HepG2 (cell line): ENCODE measurements at regions not wholly inside any gene's neighbourhood (a gene's known extent, or its start where the extent isn't known, plus 50 kb on each side); places are given as distances from the start of the nearest gene placed in this dataset.

Source experiments
- ATAC-seq: fragments of 200-7000 bp; cut with Tn5 transposase; 3 replicates; pipeline ENCODE4 v1.9.1; 2020; ENCODE audit warnings: mild to moderate bottlenecking, moderate library complexity
- BruUV-seq: library from RNA; stranded (reverse); fragments of 400-500 nt; replicated peaks from 2 replicates; lab custom pipeline; 2021; lab: Mats Ljungman, UMichigan
- CTCF ChIA-PET: fragments of 300-600 bp; formaldehyde crosslinking; extraction: SDS; loops from one replicate; lab custom pipeline; 2021; ENCODE audit warnings: low total read pairs, inconsistent platforms, low intra/inter-chr PET ratio; lab: Yijun Ruan, JAX
- POLR2A ChIA-PET: fragments of 350-600 bp; sonication (Branson Sonifier 250); formaldehyde crosslinking; loops from one replicate; lab custom pipeline; 2020; ENCODE audit warnings: antibody characterized with exemption, inconsistent platforms; lab: Yijun Ruan, JAX
- DNase-seq: peaks from one replicate; pipeline ENCODE4 v3.0.0-alpha.2; 2015; ENCODE audit warnings: low spot score
- FAIRE-seq: peaks from 3 replicates; lab custom pipeline; 2011; peaks lifted over from hg19 to GRCh38; lab: Jason Lieb, UNC
- H2AFZ ChIP-seq: one replicate; pipeline ENCODE4 v1.6.1; 2011; ENCODE audit warnings: low read length, inconsistent platforms
- H3K27ac ChIP-seq: fragments of 300-600 bp; 3 replicates; pipeline ENCODE4 v1.8.0; 2011; ENCODE audit warnings: mixed run types, mild to moderate bottlenecking, mixed read lengths, low read length, inconsistent platforms; ENCODE audit not compliant: insufficient read depth; ENCODE audit errors: extremely low read length
- H3K27me3 ChIP-seq, 2 experiments: fragments of 200-600 bp in 1 of 2; 2 replicates in 1 of 2; 3 replicates in 1 of 2; pipeline versions ENCODE4 v1.6.0 to v1.8.0; 2011; ENCODE audit warnings: low read length in 2 of 2, mild to moderate bottlenecking in 2 of 2, moderate library complexity in 2 of 2, inconsistent platforms in 1 of 2; ENCODE audit not compliant: insufficient read depth in 2 of 2, control insufficient read depth in 1 of 2
- H3K36me3 ChIP-seq, 2 experiments: fragments of 200-600 bp in 1 of 2; replicated peaks in 1 of 2; 2 replicates in 1 of 2; 3 replicates in 1 of 2; pipeline versions ENCODE4 v1.5.1 to v1.8.0; 2011; ENCODE audit warnings: low read length in 2 of 2, inconsistent platforms in 1 of 2; ENCODE audit not compliant: insufficient read depth in 2 of 2, control insufficient read depth in 1 of 2
- H3K4me1 ChIP-seq: 2 replicates; pipeline ENCODE4 v1.5.1; 2012; ENCODE audit warnings: low read length, inconsistent platforms; ENCODE audit not compliant: insufficient read depth
- H3K4me2 ChIP-seq: 2 replicates; pipeline ENCODE4 v1.6.0; 2011; ENCODE audit warnings: low read depth, low read length, inconsistent platforms
- H3K4me3 ChIP-seq, 3 experiments: fragments of 200-600 bp in 1 of 3; sonication (generic), shearing (Covaris generic) in 1 of 3; replicated peaks in 1 of 3; 2 replicates each; pipeline ENCODE4 v1.5.1; 2011 to 2016; ENCODE audit warnings: low read length in 3 of 3, inconsistent platforms in 2 of 3, low read depth in 2 of 3, mild to moderate bottlenecking in 2 of 3, control low read depth in 1 of 3, mixed read lengths in 1 of 3; ENCODE audit not compliant: insufficient read depth in 1 of 3
- H3K79me2 ChIP-seq: one replicate; pipeline ENCODE4 v1.6.1; 2011; ENCODE audit warnings: low read length, inconsistent platforms; ENCODE audit not compliant: insufficient read depth
- H3K9ac ChIP-seq: 2 replicates; pipeline ENCODE4 v1.6.0; 2011; ENCODE audit warnings: mild to moderate bottlenecking, low read depth, low read length, inconsistent platforms; ENCODE audit not compliant: insufficient read depth
- H3K9me3 ChIP-seq: 2 replicates; pipeline ENCODE4 v1.5.1; 2012; ENCODE audit warnings: mild to moderate bottlenecking, low read length
- H4K20me1 ChIP-seq: 2 replicates; pipeline ENCODE4 v1.6.0; 2011; ENCODE audit warnings: inconsistent platforms, mild to moderate bottlenecking, low read length, moderate library complexity; ENCODE audit not compliant: insufficient read depth
- ADNP ChIP-seq: sonication (generic); formaldehyde crosslinking; IDR thresholded peaks from 2 replicates; pipeline ENCODE4 v1.4.0; 2020; ENCODE audit warnings: missing genetic modification reagents
- BHLHE40 ChIP-seq: IDR thresholded peaks from 2 replicates; pipeline ENCODE4 v1.6.1; 2011; ENCODE audit warnings: low read length, improper control_type of control experiment
- CTCF ChIP-seq: sonication (generic); formaldehyde crosslinking; IDR thresholded peaks from 2 replicates; pipeline ENCODE4 v1.5.0; 2020; ENCODE audit warnings: mild to moderate bottlenecking, missing genetic modification reagents, moderate library complexity
- FOXO4 ChIP-seq: sonication (generic); formaldehyde crosslinking; conservative IDR thresholded peaks from 2 replicates; pipeline ENCODE4 v1.8.1; 2023; ENCODE audit warnings: missing genetic modification reagents
- IKZF5 ChIP-seq: IDR thresholded peaks from 2 replicates; pipeline ENCODE4 v1.6.1; 2018; ENCODE audit warnings: missing genetic modification reagents, mild to moderate bottlenecking, missing compliant biosample characterization
- NCOA1 ChIP-seq: sonication (generic); formaldehyde crosslinking; IDR thresholded peaks from 2 replicates; pipeline ENCODE4 v1.9.0; 2021; ENCODE audit warnings: missing genetic modification reagents
- NPAS2 ChIP-seq: sonication (generic); formaldehyde crosslinking; IDR thresholded peaks from 2 replicates; pipeline ENCODE4 v1.8.0; 2022; ENCODE audit warnings: mild to moderate bottlenecking, missing genetic modification reagents, borderline replicate concordance
- RAD21 ChIP-seq: fragments of 450-650 bp; formaldehyde crosslinking; IDR thresholded peaks from 2 replicates; pipeline ENCODE4 v1.5.0; 2020; ENCODE audit warnings: mild to moderate bottlenecking
- RARA ChIP-seq: IDR thresholded peaks from 2 replicates; pipeline ENCODE4 v1.6.1; 2016; ENCODE audit warnings: missing genetic modification reagents, missing compliant biosample characterization
- SMC3 ChIP-seq: IDR thresholded peaks from 2 replicates; pipeline ENCODE4 v1.6.1; 2011; ENCODE audit warnings: low read length, improper control_type of control experiment
- STAG1 ChIP-seq: sonication (generic); formaldehyde crosslinking; IDR thresholded peaks from 2 replicates; pipeline ENCODE4 v1.4.0; 2020; ENCODE audit warnings: missing genetic modification reagents
- ZFP62 ChIP-seq: sonication (generic); formaldehyde crosslinking; IDR thresholded peaks from 2 replicates; pipeline ENCODE4 v1.4.0; 2020; ENCODE audit warnings: missing genetic modification reagents
- ZNF136 ChIP-seq: sonication (generic); formaldehyde crosslinking; IDR thresholded peaks from 2 replicates; pipeline ENCODE4 v1.8.1; 2022; ENCODE audit warnings: low read depth, mild to moderate bottlenecking, moderate library complexity, missing genetic modification reagents
- ZNF260 ChIP-seq: sonication (generic); formaldehyde crosslinking; IDR thresholded peaks from 2 replicates; pipeline ENCODE4 v1.4.0; 2020; ENCODE audit warnings: missing genetic modification reagents, low read depth, mild to moderate bottlenecking, borderline replicate concordance
- ZNF567 ChIP-seq: sonication (generic); formaldehyde crosslinking; IDR thresholded peaks from 2 replicates; pipeline ENCODE4 v1.8.1; 2023; ENCODE audit warnings: mild to moderate bottlenecking, missing genetic modification reagents, borderline replicate concordance
- ZNF569 ChIP-seq: sonication (generic); formaldehyde crosslinking; IDR thresholded peaks from 2 replicates; pipeline ENCODE4 v1.5.0; 2020; ENCODE audit warnings: mild to moderate bottlenecking, missing genetic modification reagents, moderate library complexity, borderline replicate concordance
- ZNF7 ChIP-seq: IDR thresholded peaks from 2 replicates; pipeline ENCODE4 v1.6.1; 2016; ENCODE audit warnings: missing biosample characterization, missing genetic modification reagents
- ZNF770 ChIP-seq: sonication (generic); formaldehyde crosslinking; IDR thresholded peaks from 2 replicates; pipeline ENCODE4 v1.5.0; 2020; ENCODE audit warnings: mild to moderate bottlenecking, missing genetic modification reagents
- ZNF883 ChIP-seq: sonication (generic); formaldehyde crosslinking; IDR thresholded peaks from 2 replicates; pipeline ENCODE4 v1.5.1; 2020; ENCODE audit warnings: mild to moderate bottlenecking, missing genetic modification reagents; ENCODE audit errors: not compliant biosample characterization
- WGBS: methylation state at CpG from one replicate; pipeline ENCODE4 v1.1.6; 2017; ENCODE audit warnings: low lambda C conversion rate; 5-methylcytosine and 5-hydroxymethylcytosine counted together
- in situ Hi-C: cut with HindIII; loops from 2 replicates; pipeline ENCODE4 v1.10.0; 2017; ENCODE audit warnings: low pct_unique_long_range_greater_than_20kb; ENCODE audit not compliant: extremely low pct_ligation_motif_present
- intact Hi-C: fragments of 100-400 bp; cut with micrococcal nuclease; formaldehyde crosslinking; loops from one replicate; pipeline ENCODE4 v1.10.0; 2022; ENCODE audit not compliant: unreplicated experiment

GRCh38 chr10:9209105-9209798, 1154.8 kb downstream of the GATA3 start:
- Histone ChIP-seq H3K36me3 (no peaks in the 10 kb centered on the region), H3K27ac (no peak overlapping the region), H3K4me1 (no peaks in the 10 kb centered on the region), H3K9ac (no peak overlapping the region), H3K4me3 (no peak overlapping the region), H3K4me2 (no peak overlapping the region), H3K79me2 (no peaks in the 10 kb centered on the region), H2AFZ (no peak overlapping the region), H3K9me3 (no peaks in the 10 kb centered on the region), H4K20me1 (no peaks in the 10 kb centered on the region), H3K27me3 (no peaks in the 10 kb centered on the region)
- ChIA-PET CTCF (interaction anchor here (1.7 kb wide), 1 partner anchor 1337 kb away, joined by 10 read pairs; no protein-coding TSS in a partner anchor), POLR2A (no interaction called here)
- in situ Hi-C loops = loop anchor here (10.0 kb wide), 1 partner anchor 1334 kb away; no protein-coding TSS in a partner anchor
- 4% methylated on average over 13 of the region's 13 CpGs for WGBS
- DNase-seq (peak; percentile 38), FAIRE-seq (peak; percentile 96), ATAC-seq (peak; percentile 61)
- intact Hi-C loops = loop anchor here (1.0 to 2.0 kb wide), 2 partner anchors 1337 to 1684 kb away; no protein-coding TSS in a partner anchor
- no TSS peak for BruUV-seq
- no peak for TF ChIP-seq NCOA1 (CRISPR knock-in tag)
- peak; percentile 84 for TF ChIP-seq SMC3
- no peak for TF ChIP-seq RARA (CRISPR knock-in tag)
- no peak for TF ChIP-seq BHLHE40
- TF ChIP-seq ZNF260 (CRISPR knock-in tag) = no peak
- TF ChIP-seq STAG1 (CRISPR knock-in tag) = peak; percentile 89
- TF ChIP-seq ZNF770 (CRISPR knock-in tag) = no peak
- TF ChIP-seq ZNF567 = no peak
- no peak for TF ChIP-seq ADNP (CRISPR knock-in tag)
- TF ChIP-seq ZNF883 (CRISPR knock-in tag) = no peak
- TF ChIP-seq ZNF569 (CRISPR knock-in tag) = no peak
- peak; percentile 32; the same call in 1 of the 2 replicates for TF ChIP-seq RAD21 (CRISPR knock-in tag)
- no peak for TF ChIP-seq IKZF5
- no peak for TF ChIP-seq NPAS2
- TF ChIP-seq CTCF (CRISPR knock-in tag) = peak; percentile 81
- no peak for TF ChIP-seq FOXO4 (CRISPR knock-in tag)
- no peak for TF ChIP-seq ZNF136 (CRISPR knock-in tag)
- no peak for TF ChIP-seq ZFP62 (CRISPR knock-in tag)
- TF ChIP-seq ZNF7 = no peak
